Posterior vena cava (tissue), 2 donors: ENCODE measurements at regions not wholly inside any gene's neighbourhood (a gene's known extent, or its start where the extent isn't known, plus 50 kb on each side); places are given as distances from the start of the nearest gene placed in this dataset.

ENCODE experiments used
- DNase-seq: peaks from one replicate; pipeline ENCODE4 v3.0.0-alpha.2; 2020; ENCODE audit warnings: low spot score
- intact Hi-C, 2 donors: fragments of 100-400 bp; cut with DNase I; formaldehyde crosslinking; loops; one replicate each; pipeline versions ENCODE4 v1.14.1 to v1.14.2; 2022 to 2023
- donor health status: DM: yes; HTN: yes; CAD: no.
- donor health status: DM: yes; HTN: yes; CAD: no.

DNA sequence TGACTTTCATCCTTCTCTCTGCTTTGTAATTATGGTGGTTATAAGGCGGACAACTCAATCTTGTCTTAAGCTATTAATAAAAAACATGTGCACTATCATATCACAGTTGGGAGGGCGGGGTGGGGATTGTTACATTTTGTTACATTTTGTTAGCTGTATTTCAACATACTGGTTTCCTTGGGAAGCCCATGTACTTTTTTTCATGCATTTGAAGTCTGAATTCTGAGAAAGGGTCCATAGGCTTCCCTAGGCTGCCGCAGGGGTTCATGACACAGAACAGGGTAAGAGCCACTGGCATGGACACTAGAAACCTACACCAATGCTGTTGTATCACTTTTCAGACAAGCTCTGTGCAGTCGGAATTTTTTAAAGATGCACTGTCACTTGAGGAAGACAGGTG lies 178.8 kb downstream of the ETS2 start:
- peak; percentile 13 for DNase-seq
- intact Hi-C loops: no loop called here

DNA sequence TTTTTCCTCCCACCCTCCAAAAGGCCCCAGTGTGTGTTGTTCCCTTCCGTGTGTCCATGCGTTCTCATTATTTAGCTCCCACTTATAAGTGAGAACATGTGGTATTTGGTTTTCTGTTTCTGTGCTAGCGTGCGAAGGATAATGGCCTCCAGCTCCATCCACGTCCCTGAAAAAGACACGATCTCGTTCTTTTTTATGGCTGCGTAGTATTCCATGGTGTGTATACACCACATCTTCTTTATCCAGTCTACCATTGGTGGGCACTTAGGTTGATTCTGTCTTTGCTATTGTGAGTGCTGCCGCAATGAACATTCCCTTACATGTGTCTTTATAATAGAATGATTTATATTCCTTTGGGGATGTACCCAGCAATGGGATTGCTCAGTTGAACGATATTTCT lies 177.8 kb downstream of the ETS2 start:
- no peak for DNase-seq
- intact Hi-C loops: no loop called here

DNA sequence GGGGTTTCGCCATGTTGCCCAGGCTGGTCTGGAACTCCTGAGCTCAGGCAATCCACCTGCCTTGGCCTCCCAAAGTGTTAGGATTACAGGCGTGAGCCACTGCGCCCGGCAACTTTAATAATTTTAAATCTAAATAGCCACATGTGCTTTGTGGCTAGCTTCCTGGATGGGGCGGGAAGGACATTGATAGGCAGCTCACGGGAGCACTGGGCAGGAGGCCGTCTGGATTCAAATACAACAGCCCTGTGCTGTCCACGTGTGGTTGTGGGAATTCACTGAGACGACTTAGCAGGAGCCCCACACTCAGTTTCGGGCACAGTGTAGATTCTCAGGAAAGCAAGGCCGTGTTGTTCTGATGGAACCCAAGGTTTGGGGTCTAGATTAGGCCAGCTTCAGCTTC lies 177.1 kb downstream of the ETS2 start:
- intact Hi-C loops: no loop called here

DNA sequence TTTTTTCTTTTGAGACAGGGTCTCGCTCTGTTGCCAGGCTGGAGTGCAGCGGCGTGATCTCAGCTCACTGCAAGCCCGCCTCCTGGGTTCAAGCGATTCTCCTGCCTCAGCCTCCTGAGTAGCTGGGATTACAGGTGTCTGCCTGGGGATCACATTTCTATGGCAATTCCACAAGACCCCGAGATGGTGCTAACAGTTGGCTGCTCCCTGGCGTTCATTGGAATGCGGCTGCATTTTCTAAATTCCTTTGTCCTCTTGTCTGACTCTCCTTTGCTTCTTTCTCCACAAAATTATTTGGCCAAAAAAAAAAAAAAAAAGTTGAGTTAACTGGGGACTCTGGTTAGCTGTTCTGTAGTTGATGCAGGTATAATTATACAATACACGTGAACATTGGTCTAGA lies 176.4 kb downstream of the ETS2 start:
- intact Hi-C loops: no loop called here
- peak; percentile 14 for DNase-seq

More for the DNA sequence above, 177.1 kb downstream of the ETS2 start:
- peak; percentile 67 for DNase-seq

DNA sequence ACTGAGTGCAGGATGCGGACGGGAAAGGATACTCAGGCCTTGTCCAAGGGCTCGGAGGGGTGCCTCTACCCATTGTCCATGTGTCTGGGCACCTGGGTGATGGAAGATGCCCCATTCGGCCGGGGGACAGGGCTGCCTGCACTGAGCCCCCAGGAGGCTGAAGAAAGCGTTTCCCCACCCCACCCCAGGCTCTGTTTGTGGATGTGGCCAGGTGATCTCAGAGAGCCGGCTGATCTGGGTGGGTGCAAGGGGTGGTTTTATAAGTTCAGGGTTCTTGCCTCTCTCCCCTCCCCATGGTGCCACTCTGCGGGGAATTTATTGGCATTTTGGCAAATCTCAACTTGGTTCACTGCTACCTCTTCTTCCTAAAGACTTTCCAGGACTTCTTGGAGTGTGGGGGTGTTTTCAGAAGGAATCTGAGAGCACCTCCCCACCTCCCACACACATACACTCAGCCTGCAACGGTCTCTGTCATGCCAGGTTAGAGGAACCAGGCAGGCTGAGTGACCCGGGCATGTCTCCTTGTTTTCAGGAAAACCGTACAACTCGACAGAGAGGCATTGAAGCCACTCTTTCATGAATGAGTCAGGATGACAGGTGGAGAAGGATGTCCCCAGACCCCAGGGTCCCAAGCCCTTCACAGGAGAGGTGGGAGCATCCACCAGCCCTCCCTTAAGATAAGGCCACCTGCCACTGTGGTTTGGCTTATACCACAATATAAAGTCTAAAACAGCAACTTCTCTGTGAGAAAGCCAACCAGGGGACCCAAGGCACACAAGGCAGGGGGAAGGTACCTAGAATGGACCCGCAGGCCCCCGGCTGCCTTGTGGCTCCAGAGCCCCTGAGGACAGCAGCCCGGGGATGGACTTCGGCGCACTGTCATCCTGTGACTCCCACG lies 174.9 kb downstream of the ETS2 start:
- peak; percentile 75 for DNase-seq
- intact Hi-C loops: no loop called here

DNA sequence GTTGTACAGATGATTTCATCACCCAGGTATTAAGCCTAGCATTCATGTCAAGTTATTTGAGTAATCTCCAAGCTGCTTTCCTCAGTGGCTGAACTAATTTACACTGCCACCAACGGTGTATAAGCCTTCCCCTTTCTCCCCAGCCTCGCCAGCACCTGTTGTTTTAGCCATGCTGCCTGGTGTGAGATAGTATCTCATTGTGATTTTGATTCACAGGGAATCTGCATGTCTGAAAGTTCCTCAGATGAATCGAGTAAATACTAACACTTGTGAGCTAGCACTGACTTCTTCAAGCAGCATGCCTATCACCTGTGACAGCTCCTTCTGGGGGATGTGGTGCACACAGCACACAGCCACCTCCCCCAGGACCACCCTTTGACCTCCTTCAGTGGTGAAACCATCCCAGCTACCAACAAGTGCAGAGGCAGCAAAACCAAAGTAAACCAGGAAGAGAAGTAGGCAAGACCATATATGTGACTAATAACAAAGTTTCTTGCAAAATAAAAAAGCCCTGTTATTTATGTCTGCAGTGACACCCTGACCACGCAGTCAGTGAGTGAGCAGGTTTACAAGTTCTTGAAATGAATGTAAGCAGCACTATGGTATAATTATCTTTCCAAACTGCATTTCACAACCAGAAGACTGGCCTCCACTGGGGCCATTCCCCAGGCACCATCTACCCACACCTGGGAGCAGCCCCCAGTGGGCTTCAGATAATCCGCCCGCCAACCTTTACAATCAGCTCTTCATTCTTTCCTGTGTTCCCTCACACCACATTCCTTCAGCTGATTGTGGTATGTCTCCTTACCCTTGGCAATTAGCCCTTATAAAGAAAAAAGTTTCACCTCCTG lies 173.8 kb downstream of the ETS2 start:
- intact Hi-C loops: no loop called here

DNA sequence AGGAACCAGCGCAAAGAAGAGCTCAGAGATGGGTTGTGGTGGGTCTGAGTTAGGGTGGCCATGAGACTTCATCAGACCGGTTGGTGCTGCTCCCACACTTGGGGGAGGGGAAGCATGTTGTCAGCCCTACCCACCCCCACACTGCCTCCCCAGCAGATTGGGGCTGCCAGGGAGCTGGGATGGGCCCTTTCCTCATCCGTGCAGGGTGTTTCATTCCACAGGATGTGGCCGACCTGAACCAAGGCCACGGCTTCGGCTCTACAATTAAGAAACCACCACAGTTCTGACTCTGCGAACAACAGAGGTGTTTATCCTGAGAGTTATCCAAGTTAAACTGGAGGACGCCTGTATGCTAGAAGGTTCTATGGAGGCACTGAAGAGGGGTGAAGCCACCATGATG lies 171.2 kb downstream of the ETS2 start:
- no peak for DNase-seq

More for the DNA sequence above, 173.8 kb downstream of the ETS2 start:
- peak; percentile 36 for DNase-seq

DNA sequence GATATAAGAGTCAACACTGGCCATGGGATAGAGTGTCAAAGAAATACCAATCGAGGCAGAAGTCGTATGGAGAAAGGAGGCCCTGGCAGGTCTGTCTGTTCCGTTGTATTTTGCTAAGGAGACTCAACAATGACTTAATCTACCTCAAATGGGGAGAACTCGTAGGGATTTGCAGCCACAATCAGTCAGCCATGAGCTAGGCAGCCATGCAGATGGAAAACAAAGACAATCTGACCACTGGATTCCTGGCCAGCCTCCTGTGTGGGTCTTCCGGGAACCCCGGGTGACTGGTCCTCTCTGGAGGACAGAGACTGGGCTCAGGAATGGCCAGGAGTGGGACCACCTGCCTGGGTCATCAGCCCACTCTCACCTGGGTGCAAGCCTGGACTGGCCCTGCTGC lies 167.8 kb downstream of the ETS2 start:
- DNase-seq: no peak
- intact Hi-C loops: no loop called here

More for the DNA sequence above, 171.2 kb downstream of the ETS2 start:
- intact Hi-C loops: no loop called here

DNA sequence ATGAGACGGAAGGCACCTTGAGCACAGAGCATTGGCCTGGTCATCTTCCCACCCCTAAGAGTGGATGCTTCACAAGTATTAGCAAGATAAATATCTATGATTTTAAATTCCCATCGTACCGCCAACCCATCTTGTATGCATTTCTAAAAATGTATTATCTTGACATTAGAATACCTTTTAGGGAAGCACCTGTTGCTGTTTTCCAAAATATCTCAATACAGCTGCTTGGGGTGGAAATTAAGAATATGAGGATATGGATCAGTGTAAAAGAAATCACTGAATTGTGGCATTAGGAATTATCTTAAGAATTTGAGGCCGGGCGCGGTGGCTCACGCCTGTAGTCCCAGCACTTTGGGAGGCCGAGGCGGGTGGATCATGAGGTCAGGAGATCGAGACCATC lies 166.3 kb downstream of the ETS2 start:
- intact Hi-C loops: no loop called here

DNA sequence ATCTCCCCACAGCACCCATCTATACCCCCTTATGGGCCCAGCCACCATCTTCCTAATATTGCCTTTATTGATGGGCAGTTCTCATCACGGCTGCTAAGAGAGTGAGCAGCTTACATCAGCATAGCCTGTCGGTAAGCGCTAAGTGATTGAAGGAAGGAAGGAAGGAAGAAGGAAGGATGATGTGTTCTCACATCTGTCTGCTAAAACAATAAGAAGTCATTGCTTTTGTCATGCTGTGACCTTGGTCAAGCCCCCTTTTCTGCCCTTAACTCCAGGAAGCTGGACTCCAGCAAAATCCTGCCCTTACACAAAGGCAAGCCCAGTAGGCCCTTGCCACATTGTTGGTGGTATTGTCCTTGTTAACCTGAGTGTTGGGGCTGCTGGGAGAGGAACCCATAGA lies 165.0 kb downstream of the ETS2 start:
- no peak for DNase-seq
- intact Hi-C loops: no loop called here

More for the DNA sequence above, 166.3 kb downstream of the ETS2 start:
- DNase-seq: no peak

DNA sequence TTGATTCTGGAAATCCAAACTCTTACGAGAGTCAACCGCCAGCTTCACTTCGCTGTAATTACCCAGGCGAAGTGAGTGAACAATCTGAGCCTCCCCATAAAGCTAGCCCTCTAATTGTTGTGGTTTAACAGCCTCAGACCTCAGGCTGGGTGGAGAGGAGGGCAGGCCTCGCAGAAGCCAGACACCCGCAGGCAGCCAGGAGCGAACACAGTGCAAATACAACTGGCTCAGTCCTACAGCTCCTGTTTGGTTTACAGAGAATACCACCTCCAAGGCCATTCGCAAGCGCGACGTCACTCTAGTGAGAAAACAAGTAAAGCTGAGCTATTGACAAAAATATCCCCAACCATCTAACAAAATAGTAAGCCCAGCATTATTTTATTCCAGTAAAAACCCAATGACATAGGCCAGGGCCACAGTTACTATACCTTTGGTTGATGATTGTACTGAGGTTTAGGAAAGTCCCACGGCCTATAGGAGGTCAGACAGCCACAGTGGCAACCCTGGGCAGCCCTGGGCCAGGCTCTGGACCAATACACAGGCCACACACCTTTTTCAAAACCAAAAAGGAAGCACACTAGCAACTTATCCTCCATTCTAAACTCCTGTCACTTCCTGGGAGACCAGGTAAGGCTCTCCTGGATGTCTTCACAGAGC lies 163.3 kb downstream of the ETS2 start:
- DNase-seq: no peak
- intact Hi-C loops: no loop called here

DNA sequence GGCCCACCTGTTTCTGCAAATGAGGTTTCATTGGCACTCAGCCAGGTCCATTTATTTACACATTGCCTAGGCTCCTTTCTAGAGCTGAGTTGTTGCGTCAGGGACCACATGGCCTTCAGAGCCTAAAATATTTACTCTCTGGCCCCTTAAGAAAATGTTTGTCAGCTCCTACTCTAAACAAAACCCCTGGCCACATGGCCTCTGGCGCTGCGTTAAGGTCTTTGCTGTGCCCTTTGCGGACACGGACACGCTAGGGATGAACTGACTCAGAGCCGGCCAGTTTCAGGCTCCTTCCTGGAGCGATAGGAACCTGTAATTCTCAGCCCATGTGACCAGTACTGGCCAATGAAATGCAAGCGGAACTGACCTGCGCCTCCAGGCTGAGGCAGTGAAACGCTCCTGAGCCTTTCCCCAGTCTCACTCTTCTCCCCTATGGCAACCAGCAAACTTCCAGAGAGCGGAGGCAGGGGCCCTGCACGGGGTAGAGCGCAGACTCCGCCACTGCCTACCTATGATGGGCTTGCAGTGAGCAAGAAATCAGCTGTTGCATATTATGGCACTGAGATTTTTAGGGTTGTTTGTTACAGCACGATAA lies 160.3 kb downstream of the ETS2 start:
- peak; percentile 41 for DNase-seq
- intact Hi-C loops: no loop called here

DNA sequence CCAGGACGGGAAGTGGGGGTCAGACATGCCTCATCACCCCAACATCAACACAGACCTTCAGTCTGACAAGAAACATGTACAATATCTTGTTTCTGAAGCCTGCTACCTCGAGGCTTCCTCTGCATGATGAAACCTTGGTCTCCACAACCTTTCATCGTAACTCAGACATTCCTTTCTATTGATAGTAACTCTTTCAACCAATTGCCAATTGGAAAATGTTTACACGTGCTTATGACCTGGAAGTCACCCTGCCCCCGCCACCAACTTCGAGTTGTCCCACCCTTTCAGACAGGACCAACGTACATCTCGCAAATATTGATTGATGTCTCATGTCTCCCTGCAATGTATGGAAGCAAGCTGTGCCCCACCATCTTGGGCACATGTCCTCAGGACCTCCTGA lies 159.5 kb downstream of the ETS2 start:
- DNase-seq: peak; percentile 10

DNA sequence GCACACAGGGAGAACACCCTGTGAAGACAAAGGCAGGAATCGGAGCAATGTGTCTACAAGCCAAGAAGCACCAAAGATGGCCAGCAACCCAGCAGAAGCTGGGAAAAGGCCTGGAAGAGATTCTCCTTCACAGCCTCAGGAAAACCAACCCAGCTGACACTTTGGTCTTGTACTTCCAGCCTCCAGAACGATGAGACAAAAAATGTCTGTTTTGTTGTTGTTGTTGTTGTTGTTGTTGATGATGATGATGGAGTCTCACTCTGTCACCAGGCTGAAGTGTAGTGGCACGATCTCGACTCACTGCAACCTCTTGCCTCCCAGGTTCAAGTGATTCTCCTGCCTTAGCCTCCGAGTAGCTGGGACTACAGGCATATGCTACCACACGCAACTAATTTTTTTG lies 157.3 kb downstream of the ETS2 start:
- intact Hi-C loops: no loop called here
- no peak for DNase-seq

More for the DNA sequence above, 159.5 kb downstream of the ETS2 start:
- intact Hi-C loops: no loop called here

DNA sequence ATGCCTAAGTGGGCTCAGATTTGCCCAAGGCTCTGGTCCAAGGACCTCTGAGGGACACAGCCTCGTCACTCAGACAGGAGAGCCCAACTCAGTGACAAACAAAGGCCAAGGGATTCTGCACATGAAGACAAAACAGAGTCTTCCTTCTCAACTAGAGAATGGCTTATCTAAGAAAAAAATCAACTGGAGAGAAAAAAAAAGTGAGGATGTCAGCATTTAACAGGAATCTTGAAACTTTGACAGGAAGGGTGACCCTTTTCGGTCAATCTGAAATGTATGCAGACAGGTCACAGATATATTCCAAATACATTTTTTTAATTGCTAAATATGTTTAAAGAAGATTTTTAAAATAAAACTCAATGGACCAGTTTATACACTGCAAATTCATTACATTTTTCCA lies 154.5 kb downstream of the ETS2 start:
- intact Hi-C loops: loop anchor here in 1 of 2 donors (1.0 kb wide), 1 partner anchor 18 kb away; no protein-coding TSS in a partner anchor

DNA sequence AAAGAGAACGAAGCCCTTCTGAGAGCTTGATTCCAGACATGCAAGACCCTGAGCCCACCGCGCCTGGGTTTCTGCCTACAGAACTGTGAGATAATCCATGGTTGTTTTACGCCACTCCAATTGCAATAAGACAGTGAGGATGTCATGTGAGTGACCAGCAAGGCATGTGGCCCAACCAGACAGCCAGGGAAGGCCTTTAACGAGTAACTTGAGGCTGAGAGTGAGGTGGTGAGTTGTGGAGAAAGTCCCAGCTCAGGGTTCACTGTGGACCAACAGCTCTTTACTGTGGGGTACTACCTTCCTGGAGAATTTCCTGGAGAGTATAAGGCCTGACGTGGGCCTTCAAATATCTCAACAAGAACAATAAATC lies 153.9 kb downstream of the ETS2 start:
- no peak for DNase-seq
- intact Hi-C loops: loop anchor here in 1 of 2 donors (1.0 kb wide), 1 partner anchor 19 kb away; no protein-coding TSS in a partner anchor

More for the DNA sequence above, 154.5 kb downstream of the ETS2 start:
- DNase-seq: no peak

DNA sequence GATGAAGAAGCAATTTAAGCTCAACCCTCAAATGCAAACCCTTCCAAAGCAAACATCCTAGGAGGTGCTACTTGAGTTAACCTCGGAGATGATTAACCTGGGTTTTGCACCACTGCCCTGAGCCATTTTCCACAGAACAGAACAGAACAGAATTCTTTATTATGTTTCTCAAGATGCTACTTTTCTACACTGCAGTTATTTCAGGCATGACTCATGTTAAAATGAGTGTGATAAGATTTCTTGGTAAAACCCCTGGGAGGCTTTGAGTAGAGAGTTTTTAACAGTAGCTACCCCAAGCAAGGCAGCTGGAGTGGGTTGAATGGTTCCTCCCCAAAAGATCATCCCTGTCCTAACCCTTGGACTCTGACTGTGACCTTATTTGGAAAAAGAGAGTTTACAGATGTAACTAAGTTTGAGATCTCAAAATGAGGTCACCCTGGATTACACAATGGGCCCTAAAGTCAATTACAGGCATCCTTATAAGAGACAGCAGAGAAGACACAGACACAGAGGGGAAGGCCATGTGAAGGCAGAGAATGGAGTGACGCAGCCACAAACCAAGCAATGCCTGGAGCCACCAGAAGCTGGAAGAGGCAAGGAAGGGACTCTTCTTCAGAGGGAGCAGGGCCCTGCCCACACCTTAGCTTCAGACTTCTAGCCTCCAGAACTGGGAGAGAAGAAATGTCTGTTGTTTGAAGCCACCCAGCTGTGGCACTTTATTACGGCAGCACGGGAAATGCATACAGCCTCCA lies 153.4 kb downstream of the ETS2 start:
- intact Hi-C loops: no loop called here
- no peak for DNase-seq

DNA sequence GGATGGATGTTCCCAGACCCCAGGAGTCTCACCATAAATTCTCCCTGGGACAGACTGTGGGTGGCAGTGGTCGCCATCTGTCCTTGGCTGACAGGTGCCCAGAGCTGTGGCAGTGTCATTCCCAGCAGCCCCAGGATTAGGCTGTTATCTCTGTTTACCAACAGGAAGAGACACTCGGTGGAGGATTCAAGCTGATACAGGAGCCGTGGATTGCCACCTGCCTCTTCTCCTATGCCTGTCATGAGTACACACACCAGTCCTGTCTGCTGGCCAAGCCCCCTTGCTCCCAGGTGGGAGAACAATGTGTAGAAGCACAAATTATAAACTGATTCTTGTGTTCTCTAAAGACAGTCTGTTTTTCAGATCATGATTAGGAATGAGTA lies 152.6 kb downstream of the ETS2 start:
- intact Hi-C loops: no loop called here
- DNase-seq: no peak
